GM23248 (cell line): ENCODE measurements at regions not wholly inside any gene's neighbourhood (a gene's known extent, or its start where the extent isn't known, plus 50 kb on each side); places are given as distances from the start of the nearest gene placed in this dataset.

ENCODE experiments used
- DNase-seq: peaks from one replicate; pipeline ENCODE4 v3.0.0-alpha.2; 2015
- H2AFZ ChIP-seq: fragments of 200-600 bp; sonication (generic); 2 replicates; pipeline ENCODE4 v1.6.1; 2016; ENCODE audit warnings: antibody characterized with exemption
- H3F3A ChIP-seq: fragments of 200-600 bp; sonication (generic); 2 replicates; pipeline ENCODE4 v1.6.1; 2016; ENCODE audit warnings: mild to moderate bottlenecking, antibody characterized with exemption, mixed run types; ENCODE audit not compliant: insufficient read depth
- H3K27ac ChIP-seq: fragments of 200-600 bp; sonication (generic); 2 replicates; pipeline ENCODE4 v1.5.1; 2016; ENCODE audit warnings: mild to moderate bottlenecking
- H3K27me3 ChIP-seq: fragments of 200-600 bp; sonication (generic); replicated peaks from 2 replicates; pipeline ENCODE4 v1.6.1; 2016; ENCODE audit warnings: mild to moderate bottlenecking; ENCODE audit not compliant: insufficient read depth
- H3K36me3 ChIP-seq: fragments of 200-600 bp; sonication (generic); 2 replicates; pipeline ENCODE4 v1.6.1; 2016; ENCODE audit warnings: low read depth, mild to moderate bottlenecking
- H3K4me1 ChIP-seq: fragments of 200-600 bp; sonication (generic); 2 replicates; pipeline ENCODE4 v1.6.1; 2016; ENCODE audit warnings: mild to moderate bottlenecking; ENCODE audit not compliant: insufficient read depth
- H3K4me2 ChIP-seq: fragments of 200-600 bp; sonication (generic); one replicate; pipeline ENCODE4 v1.6.1; 2016; ENCODE audit warnings: mild to moderate bottlenecking; ENCODE audit not compliant: unreplicated experiment
- H3K4me3 ChIP-seq: fragments of 200-600 bp; sonication (generic); 2 replicates; pipeline ENCODE4 v1.5.1; 2016; ENCODE audit warnings: mild to moderate bottlenecking
- H3K79me2 ChIP-seq: fragments of 200-600 bp; sonication (generic); 2 replicates; pipeline ENCODE4 v1.6.1; 2016; ENCODE audit warnings: mild to moderate bottlenecking; ENCODE audit not compliant: insufficient read depth
- H3K9ac ChIP-seq: fragments of 200-600 bp; sonication (generic); 2 replicates; pipeline ENCODE4 v1.6.1; 2016; ENCODE audit warnings: mild to moderate bottlenecking
- H3K9me2 ChIP-seq: fragments of 200-600 bp; sonication (generic); 2 replicates; pipeline ENCODE4 v1.6.1; 2016; ENCODE audit warnings: mixed run types, mild to moderate bottlenecking, moderate library complexity; ENCODE audit not compliant: insufficient read depth
- H3K9me3 ChIP-seq: fragments of 200-600 bp; sonication (generic); one replicate; pipeline ENCODE4 v1.6.1; 2017; ENCODE audit warnings: low read depth
- H4K20me1 ChIP-seq: fragments of 200-600 bp; sonication (generic); 2 replicates; pipeline ENCODE4 v1.6.0; 2016; ENCODE audit not compliant: insufficient read depth
- EZH2 ChIP-seq: fragments of 200-600 bp; sonication (generic); IDR thresholded peaks from 2 replicates; pipeline ENCODE4 v1.6.1; 2018; ENCODE audit warnings: antibody characterized with exemption, mild to moderate bottlenecking; ENCODE audit not compliant: insufficient read depth, poor library complexity, severe bottlenecking
- EZH2phosphoT487 ChIP-seq: fragments of 200-600 bp; sonication (generic); IDR thresholded peaks from 2 replicates; pipeline ENCODE4 v1.6.1; 2018; ENCODE audit warnings: antibody characterized with exemption, moderate library complexity, mild to moderate bottlenecking, low read depth; ENCODE audit not compliant: insufficient read depth
- WGBS, 2 experiments: methylation state at CpG; one replicate each; pipeline ENCODE4 v1.1.6; 2015 to 2017; ENCODE audit warnings: low lambda C conversion rate in 2 of 2, low coverage in 1 of 2; ENCODE audit errors: missing lambda C conversion rate in 2 of 2; 5-methylcytosine and 5-hydroxymethylcytosine counted together
- in situ Hi-C: fragments of 300-500 bp; cut with MboI; formaldehyde crosslinking; loops from 2 replicates; pipeline ENCODE4 v1.15.0; 2020

DNA sequence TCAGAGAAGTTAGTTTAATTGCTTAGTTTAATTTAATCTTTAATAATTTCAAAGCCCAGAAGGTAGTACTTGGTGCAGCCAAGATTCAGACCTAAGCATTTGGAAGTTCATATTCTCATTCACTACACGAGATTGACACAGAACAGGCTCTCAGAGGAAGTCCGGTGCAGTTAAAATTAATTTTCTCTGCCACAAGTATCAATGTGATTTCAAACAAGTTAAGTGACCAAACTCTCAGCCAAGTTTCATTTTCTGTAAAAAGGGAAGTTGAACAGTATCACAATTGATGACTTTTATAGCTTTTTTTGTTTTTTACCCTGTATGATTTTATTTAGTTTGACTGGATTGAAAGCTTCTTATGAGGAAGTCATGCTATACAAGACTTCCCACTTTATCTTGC is 1494.9 kb upstream of the LRRTM3 start:
- DNase-seq = no peak
- Histone ChIP-seq H4K20me1 (no peaks in the 10 kb centered on the region), H3K9me3 (no peaks in the 10 kb centered on the region), H3K36me3 (no peaks in the 10 kb centered on the region), H3K4me1 (no peaks in the 10 kb centered on the region), H3K4me3 (no peak overlapping the region), H3K79me2 (no peaks in the 10 kb centered on the region), H3K27me3 (no peaks in the 10 kb centered on the region), H3K9me2 (no peaks in the 10 kb centered on the region), H3K27ac (no peak overlapping the region), H3K9ac (no peak overlapping the region), H2AFZ (no peak overlapping the region), H3K4me2 (no peak overlapping the region), H3F3A (no peaks in the 10 kb centered on the region)
- in situ Hi-C loops = no loop called here
- 22 to 25% methylated on average over 2 of the region's 2 CpGs for WGBS, 2 experiments
- TF ChIP-seq EZH2phosphoT487 (no peak), EZH2 (no peak)

DNA sequence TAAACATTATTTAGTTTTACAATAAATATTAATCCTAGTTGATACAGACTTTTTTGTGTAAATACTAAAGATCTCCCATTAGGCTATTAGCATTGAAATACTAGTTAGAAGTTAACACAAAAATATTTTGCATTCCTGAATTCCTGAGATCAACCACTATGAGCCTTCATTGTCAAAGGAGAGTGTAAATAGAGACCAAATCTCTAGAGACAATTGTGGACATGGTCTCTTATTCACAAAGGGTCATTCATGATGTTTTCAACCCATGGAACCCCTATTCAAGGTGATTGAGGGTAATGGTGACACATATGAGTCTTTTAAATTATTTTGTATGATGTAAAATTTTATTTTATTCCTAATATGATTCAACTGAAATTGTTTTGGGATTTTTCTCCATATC is 1454.8 kb upstream of the LRRTM3 start:
- H4K20me1 ChIP-seq = no peaks in the 10 kb centered on the region
- no peaks in the 10 kb centered on the region for H3K79me2 ChIP-seq
- H3K36me3 ChIP-seq = no peaks in the 10 kb centered on the region
- no peaks in the 10 kb centered on the region for H3K9me3 ChIP-seq
- no peak overlapping the region for H2AFZ ChIP-seq
- in situ Hi-C loops = no loop called here
- TF ChIP-seq EZH2 (no peak), EZH2phosphoT487 (no peak)
- H3K9ac ChIP-seq = no peak overlapping the region
- no peaks in the 10 kb centered on the region for H3K27me3 ChIP-seq
- no peak overlapping the region for H3K4me2 ChIP-seq
- no peaks in the 10 kb centered on the region for H3F3A ChIP-seq
- no peaks in the 10 kb centered on the region for H3K9me2 ChIP-seq
- no peaks in the 10 kb centered on the region for H3K4me1 ChIP-seq
- no peak for DNase-seq
- H3K4me3 ChIP-seq = no peak overlapping the region
- no peak overlapping the region for H3K27ac ChIP-seq

DNA sequence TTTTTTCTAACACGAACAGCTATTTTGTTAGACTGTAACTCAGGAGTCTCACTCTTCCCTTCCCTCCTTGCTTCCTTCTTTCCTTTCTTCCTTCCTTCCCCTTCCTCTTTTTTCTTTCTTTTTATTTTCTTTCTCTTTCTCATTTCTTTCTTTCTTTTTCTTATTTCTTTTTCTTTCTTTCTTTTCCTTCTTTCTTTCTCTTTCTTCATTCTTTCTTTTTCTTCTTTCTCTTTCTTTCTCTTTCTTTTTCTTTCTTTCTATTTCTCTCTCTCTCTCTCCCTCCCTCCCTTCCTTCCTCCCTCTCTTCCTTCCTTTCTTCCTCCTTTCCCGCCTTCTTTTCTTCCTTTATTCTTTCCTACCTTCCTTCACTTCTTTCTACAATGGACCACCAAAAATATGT is 1443.0 kb upstream of the LRRTM3 start:
- Histone ChIP-seq H2AFZ (no peak overlapping the region), H3K27me3 (no peaks in the 10 kb centered on the region), H3K36me3 (no peaks in the 10 kb centered on the region), H3K9me3 (no peaks in the 10 kb centered on the region), H3K4me3 (no peak overlapping the region), H3K79me2 (no peaks in the 10 kb centered on the region), H3K9ac (no peak overlapping the region), H3K4me1 (no peaks in the 10 kb centered on the region), H3K27ac (no peak overlapping the region), H4K20me1 (no peaks in the 10 kb centered on the region), H3F3A (no peaks in the 10 kb centered on the region), H3K9me2 (no peaks in the 10 kb centered on the region), H3K4me2 (no peak overlapping the region)
- no peak for DNase-seq
- 22 to 36% methylated on average over 2 of the region's 2 CpGs for WGBS, 2 experiments
- TF ChIP-seq EZH2phosphoT487 (no peak), EZH2 (no peak)
- in situ Hi-C loops = no loop called here

GRCh38 chr10:65491799-65492198 is 1434.0 kb upstream of the LRRTM3 start:
- no peak overlapping the region for H2AFZ ChIP-seq
- H3K79me2 ChIP-seq = no peaks in the 10 kb centered on the region
- no peak overlapping the region for H3K27ac ChIP-seq

DNA sequence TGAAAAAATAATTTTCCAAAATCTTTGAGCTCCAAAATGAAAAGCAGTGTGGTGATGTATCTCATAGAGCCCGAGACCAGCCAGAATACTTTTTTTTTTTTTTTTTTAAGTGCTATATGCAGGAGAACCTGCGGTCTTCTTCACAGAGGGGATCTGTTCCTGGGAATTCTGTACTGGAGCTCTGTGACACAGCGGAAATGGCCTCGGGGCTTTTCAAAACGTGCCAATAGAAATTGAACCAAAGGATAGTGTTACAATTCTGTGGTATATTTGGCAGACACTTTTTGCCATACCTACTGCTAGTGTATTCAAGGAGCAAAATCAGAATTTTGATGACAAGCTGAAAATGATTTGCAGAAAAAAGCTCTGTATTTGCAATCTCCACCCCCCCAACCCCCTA is 1429.3 kb upstream of the LRRTM3 start:
- no peaks in the 10 kb centered on the region for H4K20me1 ChIP-seq
- no peaks in the 10 kb centered on the region for H3K27me3 ChIP-seq
- H3K4me3 ChIP-seq = no peak overlapping the region
- no peaks in the 10 kb centered on the region for H3F3A ChIP-seq
- H3K36me3 ChIP-seq = no peaks in the 10 kb centered on the region
- TF ChIP-seq EZH2 (no peak), EZH2phosphoT487 (no peak)
- no peak overlapping the region for H2AFZ ChIP-seq
- H3K79me2 ChIP-seq = no peaks in the 10 kb centered on the region
- H3K4me2 ChIP-seq = no peak overlapping the region
- H3K27ac ChIP-seq = no peak overlapping the region
- in situ Hi-C loops = no loop called here
- 13 to 24% methylated on average over 5 of the region's 5 CpGs for WGBS, 2 experiments
- no peak for DNase-seq
- H3K9ac ChIP-seq = no peak overlapping the region
- no peaks in the 10 kb centered on the region for H3K4me1 ChIP-seq
- H3K9me2 ChIP-seq = no peaks in the 10 kb centered on the region
- no peaks in the 10 kb centered on the region for H3K9me3 ChIP-seq

More at GRCh38 chr10:65491799-65492198, 1434.0 kb upstream of the LRRTM3 start:
- no peak for DNase-seq
- H3K4me3 ChIP-seq = no peak overlapping the region
- no peaks in the 10 kb centered on the region for H3K4me1 ChIP-seq
- no peaks in the 10 kb centered on the region for H3K36me3 ChIP-seq
- H3K4me2 ChIP-seq = no peak overlapping the region
- H3K9ac ChIP-seq = no peak overlapping the region
- TF ChIP-seq EZH2phosphoT487 (no peak), EZH2 (no peak)
- no peaks in the 10 kb centered on the region for H3F3A ChIP-seq
- H3K9me2 ChIP-seq = no peaks in the 10 kb centered on the region; the same call in 1 of the 2 replicates
- H4K20me1 ChIP-seq = no peaks in the 10 kb centered on the region
- in situ Hi-C loops = no loop called here
- no peaks in the 10 kb centered on the region for H3K9me3 ChIP-seq
- H3K27me3 ChIP-seq = no peaks in the 10 kb centered on the region
